GM21390 (cell line): ENCODE measurements at regions not wholly inside any gene's neighbourhood (a gene's known extent, or its start where the extent isn't known, plus 50 kb on each side); places are given as distances from the start of the nearest gene placed in this dataset.

Source experiments
- ATAC-seq: cut with Tn5 transposase; IDR thresholded peaks from one replicate; pipeline ENCODE4 v1.9.1; 2021; ENCODE audit not compliant: unreplicated experiment

GRCh38 chrY:7261254-7261653, 349.7 kb upstream of the AMELY start:
- no peak for ATAC-seq

DNA sequence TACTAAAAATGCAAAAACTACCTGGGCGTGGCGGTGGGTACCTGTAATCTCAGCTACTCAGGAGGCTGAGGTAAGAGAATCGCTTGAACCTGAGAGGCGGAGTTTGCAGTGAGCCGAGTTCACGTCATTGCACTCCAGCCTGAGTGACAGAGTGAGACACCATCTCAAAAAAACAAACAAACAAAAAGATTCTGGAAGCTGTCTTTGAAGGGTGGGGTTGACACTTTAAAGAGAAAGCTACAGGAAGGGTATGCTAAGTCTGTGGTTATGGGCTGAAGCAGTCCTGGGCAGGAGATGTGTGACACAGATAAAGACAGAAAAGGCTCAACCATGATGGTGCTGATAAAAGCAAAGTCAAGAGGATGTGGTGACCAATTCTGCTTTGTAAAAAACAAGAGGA, 328.5 kb upstream of the AMELY start:
- no peak for ATAC-seq

DNA sequence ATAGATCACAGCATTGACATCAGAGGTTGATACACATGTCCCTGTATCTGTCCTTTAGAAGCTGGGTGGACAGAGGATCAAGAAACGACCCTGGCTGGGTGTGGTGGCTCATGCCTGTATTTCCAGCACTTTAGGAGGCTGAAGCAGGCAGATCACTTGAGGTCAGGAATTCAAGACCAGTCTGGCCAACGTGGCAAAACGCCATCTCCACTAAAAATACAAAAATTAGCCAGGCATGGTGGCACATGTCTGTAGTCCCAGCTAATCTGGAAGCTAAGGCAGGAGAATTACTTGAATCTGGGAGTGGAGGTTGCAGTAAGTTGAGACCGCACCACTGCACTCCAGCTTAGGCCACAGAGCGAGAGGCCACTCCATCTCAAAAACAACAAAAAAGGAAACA, 300.4 kb upstream of the AMELY start:
- no peak for ATAC-seq

- ATAC-seq = no peak
Measured at GRCh38 chrY:7204456-7204855, 292.9 kb upstream of the AMELY start.

DNA sequence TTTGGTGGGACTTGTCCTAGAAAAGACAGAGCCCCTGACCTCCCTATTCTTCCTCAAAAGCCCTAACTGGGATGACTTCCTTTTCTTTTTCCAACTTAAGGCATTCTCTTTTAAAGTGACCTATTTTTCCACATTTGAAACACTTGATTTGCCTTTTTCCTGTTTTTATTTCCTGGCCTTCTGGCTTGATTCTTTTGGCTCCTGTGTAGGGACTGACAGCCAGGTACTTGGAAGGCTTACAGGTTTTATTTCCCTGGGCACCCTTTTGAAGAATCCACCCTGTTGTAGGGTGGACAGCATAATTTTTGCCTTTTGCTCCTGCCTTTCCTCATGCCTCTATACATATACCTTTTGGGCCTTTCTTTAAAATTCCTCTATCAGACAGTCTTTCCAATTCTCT, 271.0 kb upstream of the AMELY start:
- no peak for ATAC-seq

DNA sequence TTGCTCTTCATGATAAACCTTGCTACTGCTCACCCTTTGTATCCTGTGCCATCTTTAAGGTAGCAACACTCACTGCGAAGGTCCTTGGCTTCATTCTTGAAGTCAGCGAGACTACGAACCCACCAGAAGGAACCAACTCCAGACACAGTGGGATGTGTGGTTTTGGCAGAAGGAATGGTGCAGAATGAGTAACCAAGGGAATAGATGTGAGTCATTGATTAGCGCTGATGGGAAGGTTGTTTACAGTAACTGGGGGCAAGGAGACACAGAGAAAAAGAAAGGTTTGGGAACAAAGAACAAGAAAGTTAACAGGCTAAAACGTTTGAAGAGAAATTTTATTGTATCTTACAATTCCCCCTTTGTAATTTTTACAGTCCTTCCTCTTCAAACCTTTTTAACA, 266.1 kb upstream of the AMELY start:
- ATAC-seq = no peak

GRCh38 chrY:7169475-7169874, 257.9 kb upstream of the AMELY start:
- ATAC-seq = no peak

- no peak for ATAC-seq
Measured at GRCh38 chrY:7141477-7141876, 229.9 kb upstream of the AMELY start.
